Chondrocyte (in vitro differentiated cells): ENCODE measurements at regions not wholly inside any gene's neighbourhood (a gene's known extent, or its start where the extent isn't known, plus 50 kb on each side); places are given as distances from the start of the nearest gene placed in this dataset.

ENCODE experiments used
- DNase-seq: peaks from one replicate; pipeline ENCODE4 v3.0.0; 2021; ENCODE audit warnings: mixed read lengths, low spot score
- H3K27ac Mint-ChIP-seq: one replicate; pipeline ENCODE4 v1.8.0; 2021; ENCODE audit warnings: mild to moderate bottlenecking, moderate library complexity, mixed read lengths; ENCODE audit not compliant: unreplicated experiment
- H3K27me3 Mint-ChIP-seq: 2 replicates; pipeline ENCODE4 v1.8.0; 2021; ENCODE audit warnings: low read depth, mixed read lengths
- H3K36me3 Mint-ChIP-seq: 2 replicates; pipeline ENCODE4 v1.8.0; 2021; ENCODE audit warnings: low read depth, mixed read lengths
- H3K4me1 Mint-ChIP-seq: 2 replicates; pipeline ENCODE4 v1.8.0; 2021; ENCODE audit warnings: low read depth, mild to moderate bottlenecking, mixed read lengths
- H3K4me3 Mint-ChIP-seq: one replicate; pipeline ENCODE4 v1.8.0; 2021; ENCODE audit warnings: mild to moderate bottlenecking, moderate library complexity, mixed read lengths; ENCODE audit not compliant: unreplicated experiment
- H3K9me3 Mint-ChIP-seq: 2 replicates; pipeline ENCODE4 v1.8.0; 2021; ENCODE audit warnings: low read depth, mixed read lengths
- CTCF ChIP-seq: fragments of 200-600 bp; sonication (generic); IDR thresholded peaks from 2 replicates; pipeline ENCODE4 v1.5.0; 2021; ENCODE audit warnings: antibody characterized with exemption, mild to moderate bottlenecking, moderate library complexity

- Mint-ChIP-seq H3K27me3 (no peaks in the 10 kb centered on the region), H3K9me3 (peaks cover 3% of the 10 kb centered on the region), H3K4me1 (no peaks in the 10 kb centered on the region), H3K36me3 (no peaks in the 10 kb centered on the region), H3K4me3 (no peak overlapping the region), H3K27ac (no peak overlapping the region)
- DNase-seq: no peak
- TF ChIP-seq CTCF: no peak
Measured at GRCh38 chr3:54240-54639, 142.3 kb upstream of the CHL1 start.

GRCh38 chr3:56672-57071 is 139.9 kb upstream of the CHL1 start:
- Mint-ChIP-seq H3K9me3 (peaks cover under 1% of the 10 kb centered on the region), H3K4me1 (no peaks in the 10 kb centered on the region), H3K27ac (no peak overlapping the region), H3K36me3 (no peaks in the 10 kb centered on the region), H3K27me3 (no peaks in the 10 kb centered on the region), H3K4me3 (no peak overlapping the region)
- TF ChIP-seq CTCF: no peak
- no peak for DNase-seq

GRCh38 chr3:59854-60253 is 136.7 kb upstream of the CHL1 start:
- H3K36me3 Mint-ChIP-seq: no peaks in the 10 kb centered on the region
- no peaks in the 10 kb centered on the region for H3K27me3 Mint-ChIP-seq
- no peak for DNase-seq
- no peaks in the 10 kb centered on the region for H3K4me1 Mint-ChIP-seq
- H3K4me3 Mint-ChIP-seq: no peak overlapping the region
- H3K27ac Mint-ChIP-seq: no peak overlapping the region
- no peaks in the 10 kb centered on the region for H3K9me3 Mint-ChIP-seq
- no peak for TF ChIP-seq CTCF

- DNase-seq: no peak
- Mint-ChIP-seq H3K4me1 (no peaks in the 10 kb centered on the region), H3K36me3 (no peaks in the 10 kb centered on the region), H3K4me3 (no peak overlapping the region), H3K9me3 (no peaks in the 10 kb centered on the region), H3K27me3 (peaks cover 2% of the 10 kb centered on the region), H3K27ac (no peak overlapping the region)
- no peak for TF ChIP-seq CTCF
Measured at GRCh38 chr3:63095-63765, 133.3 kb upstream of the CHL1 start.

- no peak overlapping the region for H3K27ac Mint-ChIP-seq
- no peaks in the 10 kb centered on the region for H3K36me3 Mint-ChIP-seq
Measured at GRCh38 chr3:69690-70089, 126.9 kb upstream of the CHL1 start.

More at GRCh38 chr3:69690-70089, 126.9 kb upstream of the CHL1 start:
- TF ChIP-seq CTCF: no peak
- Mint-ChIP-seq H3K4me1 (no peaks in the 10 kb centered on the region), H3K27me3 (peaks cover 4% of the 10 kb centered on the region), H3K9me3 (no peaks in the 10 kb centered on the region), H3K4me3 (no peak overlapping the region)
- no peak for DNase-seq
